ENCODE measurements at regions not wholly inside any gene's neighbourhood (a gene's known extent, or its start where the extent isn't known, plus 50 kb on each side); places are given as distances from the start of the nearest gene placed in this dataset.

- TF ChIP-seq POLR2A (IDR thresholded peaks at IDR 0.05): no peak
- TF ChIP-seq, protein P1, sequence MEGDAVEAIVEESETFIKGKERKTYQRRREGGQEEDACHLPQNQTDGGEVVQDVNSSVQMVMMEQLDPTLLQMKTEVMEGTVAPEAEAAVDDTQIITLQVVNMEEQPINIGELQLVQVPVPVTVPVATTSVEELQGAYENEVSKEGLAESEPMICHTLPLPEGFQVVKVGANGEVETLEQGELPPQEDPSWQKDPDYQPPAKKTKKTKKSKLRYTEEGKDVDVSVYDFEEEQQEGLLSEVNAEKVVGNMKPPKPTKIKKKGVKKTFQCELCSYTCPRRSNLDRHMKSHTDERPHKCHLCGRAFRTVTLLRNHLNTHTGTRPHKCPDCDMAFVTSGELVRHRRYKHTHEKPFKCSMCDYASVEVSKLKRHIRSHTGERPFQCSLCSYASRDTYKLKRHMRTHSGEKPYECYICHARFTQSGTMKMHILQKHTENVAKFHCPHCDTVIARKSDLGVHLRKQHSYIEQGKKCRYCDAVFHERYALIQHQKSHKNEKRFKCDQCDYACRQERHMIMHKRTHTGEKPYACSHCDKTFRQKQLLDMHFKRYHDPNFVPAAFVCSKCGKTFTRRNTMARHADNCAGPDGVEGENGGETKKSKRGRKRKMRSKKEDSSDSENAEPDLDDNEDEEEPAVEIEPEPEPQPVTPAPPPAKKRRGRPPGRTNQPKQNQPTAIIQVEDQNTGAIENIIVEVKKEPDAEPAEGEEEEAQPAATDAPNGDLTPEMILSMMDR (IDR thresholded peaks at IDR 0.05): no peak
- Histone ChIP-seq H3K9me3 (replicated peaks in 1 of 3) (no peaks in the 10 kb centered on the region), H3K4me1 (replicated peaks in 1 of 2) (no peaks in the 10 kb centered on the region), H3K27ac (no peak overlapping the region), H3K36me3 (replicated peaks in 1 of 2) (no peaks in the 10 kb centered on the region), H3K4me3 (no peak overlapping the region), H3K27me3 (no peaks in the 10 kb centered on the region)
- no peak for DNase-seq
- 61 to 87% (median 76%) methylated on average over 4 of the region's 4 CpGs for WGBS, 4 donors
- intact Hi-C loops (cut with DNase I): no loop called here
Observed at GRCh38 chr18:65363911-65364632, 386.7 kb upstream of the CDH7 start.

GRCh38 chr18:65363011-65363410, 387.8 kb upstream of the CDH7 start:
- Histone ChIP-seq H3K27ac (no peak overlapping the region), H3K36me3 (replicated peaks in 1 of 2) (no peaks in the 10 kb centered on the region), H3K4me1 (replicated peaks in 1 of 2) (no peaks in the 10 kb centered on the region), H3K9me3 (replicated peaks in 1 of 3) (no peaks in the 10 kb centered on the region), H3K27me3 (no peaks in the 10 kb centered on the region), H3K4me3 (no peak overlapping the region)
- intact Hi-C loops (cut with DNase I): no loop called here
- WGBS, 4 donors: 73 to 100% (median 95%) methylated on average over 2 to 3 of the region's 3 CpGs
- no peak for TF ChIP-seq POLR2A (IDR thresholded peaks at IDR 0.05)
- DNase-seq: no peak

DNA sequence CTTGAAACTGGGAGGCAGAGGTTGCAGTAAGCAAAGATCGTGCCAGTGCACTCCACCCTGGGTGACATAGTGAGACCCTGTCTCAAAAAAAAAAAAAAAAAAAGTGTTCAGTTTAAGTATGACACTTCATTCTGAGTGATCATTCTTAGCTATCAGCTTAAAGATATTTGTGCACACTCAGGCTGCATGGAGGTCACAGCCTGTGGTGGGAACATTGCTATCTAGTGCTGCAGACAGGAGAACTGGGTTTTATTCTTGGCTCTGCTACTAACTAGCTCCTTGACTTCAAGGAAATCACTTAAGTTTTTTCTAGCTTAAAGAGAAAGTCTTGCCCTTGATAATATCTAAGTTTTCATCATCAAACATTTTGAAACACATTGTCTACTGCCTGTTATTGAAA, 391.3 kb upstream of the CDH7 start:
- H3K36me3 ChIP-seq (replicated peaks in 1 of 2): no peaks in the 10 kb centered on the region
- DNase-seq: no peak
- H3K4me3 ChIP-seq: no peak overlapping the region
- WGBS, 4 donors: 80 to 97% (median 91%) methylated on average over 1 of the region's 1 CpG
- no peaks in the 10 kb centered on the region for H3K4me1 ChIP-seq (replicated peaks in 1 of 2)
- peaks cover 0 to 10% (median 0%) of the 10 kb centered on the region in 3 donors for H3K9me3 ChIP-seq (replicated peaks in 1 of 3)
- no peaks in the 10 kb centered on the region for H3K27me3 ChIP-seq
- TF ChIP-seq, protein P1 (IDR thresholded peaks at IDR 0.05): no peak
- no peak for TF ChIP-seq POLR2A (IDR thresholded peaks at IDR 0.05)
- H3K27ac ChIP-seq: no peak overlapping the region
- intact Hi-C loops (cut with DNase I): no loop called here

DNA sequence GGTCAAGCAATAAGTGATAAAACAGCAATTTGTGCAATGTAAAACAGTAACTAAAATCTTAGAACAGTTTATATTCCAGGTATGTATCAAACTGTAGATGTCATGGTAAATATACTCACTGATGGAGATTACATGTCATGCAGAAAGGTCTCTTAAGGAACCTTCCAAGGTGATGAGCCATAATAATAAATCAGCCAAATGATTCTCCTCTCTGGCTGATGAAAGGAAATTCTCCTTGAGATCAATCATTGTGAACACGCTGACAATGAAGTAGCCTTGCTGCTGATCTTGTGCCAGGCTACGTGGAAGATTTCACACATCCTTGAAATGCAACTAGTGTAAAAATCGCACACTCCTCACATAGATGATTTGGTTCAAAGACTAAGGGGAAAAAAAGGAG, 392.5 kb upstream of the CDH7 start:
- no peaks in the 10 kb centered on the region for H3K27me3 ChIP-seq
- 65 to 82% (median 77%) methylated on average over 3 of the region's 3 CpGs for WGBS, 4 donors
- no peaks in the 10 kb centered on the region for H3K4me1 ChIP-seq (replicated peaks in 1 of 2)
- H3K36me3 ChIP-seq (replicated peaks in 1 of 2): no peaks in the 10 kb centered on the region
- intact Hi-C loops (cut with DNase I): no loop called here
- TF ChIP-seq, protein P1 (IDR thresholded peaks at IDR 0.05): no peak
- no peak for TF ChIP-seq POLR2A (IDR thresholded peaks at IDR 0.05)
- DNase-seq: no peak
- H3K4me3 ChIP-seq: no peak overlapping the region
- peaks cover 0 to 10% (median 0%) of the 10 kb centered on the region in 3 donors for H3K9me3 ChIP-seq (replicated peaks in 1 of 3)
- no peak overlapping the region for H3K27ac ChIP-seq

- Histone ChIP-seq H3K4me1 (replicated peaks in 1 of 2) (no peaks in the 10 kb centered on the region), H3K27me3 (no peaks in the 10 kb centered on the region), H3K4me3 (no peak overlapping the region), H3K9me3 (replicated peaks in 1 of 3) (peaks cover 0 to 10% (median 0%) of the 10 kb centered on the region in 3 donors), H3K27ac (no peak overlapping the region), H3K36me3 (replicated peaks in 1 of 2) (no peaks in the 10 kb centered on the region)
- WGBS, 4 donors: 77 to 83% (median 80%) methylated on average over 3 of the region's 3 CpGs
- no peak for DNase-seq
- intact Hi-C loops (cut with DNase I): no loop called here
- TF ChIP-seq POLR2A (IDR thresholded peaks at IDR 0.05): no peak
- TF ChIP-seq, protein P1 (IDR thresholded peaks at IDR 0.05): no peak
Observed at GRCh38 chr18:65352186-65352585, 398.6 kb upstream of the CDH7 start.

Measured in adrenal gland (tissue), 9 donors.